ENCODE measurements at regions not wholly inside any gene's neighbourhood (a gene's known extent, or its start where the extent isn't known, plus 50 kb on each side); places are given as distances from the start of the nearest gene placed in this dataset.

DNA sequence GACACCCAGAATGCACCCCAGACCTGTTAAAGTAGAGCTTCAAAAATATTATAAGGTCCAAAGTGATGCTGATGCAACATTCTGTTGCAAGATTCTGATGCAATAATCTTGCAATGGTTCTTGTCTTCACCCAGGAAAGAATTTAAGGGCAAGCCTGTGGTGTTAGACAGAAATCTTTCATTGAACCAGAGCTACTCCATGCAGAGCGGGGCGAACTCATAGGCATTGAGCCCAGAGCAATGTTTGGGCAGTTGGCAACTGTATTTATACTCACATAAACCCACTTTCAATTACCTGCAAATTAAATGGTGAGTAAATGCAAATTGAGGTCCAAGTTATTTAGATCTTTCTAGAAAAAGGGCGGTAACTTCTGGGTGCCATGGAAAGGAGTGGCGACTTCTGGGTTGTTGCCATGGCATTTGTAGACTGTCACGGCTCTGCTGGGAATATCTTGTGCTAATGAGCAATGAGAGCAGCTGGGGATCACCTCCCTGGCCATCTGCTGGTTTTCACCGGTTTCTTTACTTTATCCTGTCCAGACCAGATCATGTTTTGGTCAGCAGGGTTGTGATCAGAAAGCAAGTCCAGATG, 163.4 kb downstream of the ICE1 start:
- Histone ChIP-seq H3K36me3 (ENCODE audit: control insufficient read depth, insufficient read depth, low read length) (no peaks in the 10 kb centered on the region), H3K27me3 (ENCODE audit: control insufficient read depth, insufficient read depth, low read length) (no peaks in the 10 kb centered on the region), H3K4me1 (ENCODE audit: control insufficient read depth, insufficient read depth, low read length) (peaks cover 5% of the 10 kb centered on the region), H3K27ac (ENCODE audit: low read depth, low read length) (no peak overlapping the region), H3K4me3 (ENCODE audit: low read length) (no peak overlapping the region), H3K9ac (ENCODE audit: low read length) (no peak overlapping the region)

DNA sequence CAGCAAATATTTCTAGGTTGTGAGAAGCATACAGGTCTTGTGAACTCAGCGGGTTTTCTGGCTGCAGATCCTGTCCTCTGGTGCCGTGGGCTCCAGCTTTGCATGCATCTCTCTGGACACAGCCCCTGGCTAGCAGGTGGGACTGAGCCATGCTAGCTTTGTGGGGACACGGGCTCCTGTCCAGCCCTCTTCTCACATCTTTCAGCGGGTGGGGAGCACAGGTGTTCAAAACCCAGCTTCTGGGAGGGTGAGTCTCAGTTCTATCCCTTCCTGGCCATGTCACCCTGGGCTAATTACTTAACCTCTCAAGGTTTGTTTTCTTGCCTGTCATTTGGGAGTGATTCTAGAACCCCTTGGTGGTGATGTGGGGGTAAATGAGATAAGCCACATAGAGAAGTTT, 162.3 kb downstream of the ICE1 start:
- Histone ChIP-seq H3K27ac (ENCODE audit: low read depth, low read length) (no peak overlapping the region), H3K4me1 (ENCODE audit: control insufficient read depth, insufficient read depth, low read length) (peaks cover 5% of the 10 kb centered on the region), H3K27me3 (ENCODE audit: control insufficient read depth, insufficient read depth, low read length) (no peaks in the 10 kb centered on the region), H3K9ac (ENCODE audit: low read length) (no peak overlapping the region), H3K36me3 (ENCODE audit: control insufficient read depth, insufficient read depth, low read length) (no peaks in the 10 kb centered on the region), H3K4me3 (ENCODE audit: low read length) (no peak overlapping the region)

- no peaks in the 10 kb centered on the region for H3K36me3 ChIP-seq (ENCODE audit: control insufficient read depth, insufficient read depth, low read length)
These were observed 161.8 kb downstream of the ICE1 start for GRCh38 chr5:5584236-5584745.

DNA sequence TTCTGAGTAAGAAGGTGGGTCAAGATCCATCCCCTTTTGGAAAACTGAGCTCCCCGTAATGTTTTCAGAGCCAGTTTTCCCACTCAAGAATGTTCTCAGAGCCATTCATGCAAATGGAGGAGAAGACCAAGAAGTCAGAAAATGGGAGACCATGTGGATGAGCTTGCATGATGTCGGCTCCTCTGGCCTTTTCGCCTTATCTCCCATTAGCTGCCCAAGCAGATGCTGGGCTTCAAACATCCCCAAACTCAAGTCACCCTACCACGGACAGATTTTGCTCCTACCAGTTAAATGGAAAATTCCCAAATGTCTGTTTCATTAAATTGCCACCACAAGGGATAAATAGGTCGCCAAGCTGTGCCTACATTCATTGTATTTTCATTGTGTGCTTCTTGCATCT, 161.4 kb downstream of the ICE1 start:
- Histone ChIP-seq H3K27me3 (ENCODE audit: control insufficient read depth, insufficient read depth, low read length) (no peaks in the 10 kb centered on the region), H3K4me1 (ENCODE audit: control insufficient read depth, insufficient read depth, low read length) (peaks cover 5% of the 10 kb centered on the region), H3K4me3 (ENCODE audit: low read length) (no peak overlapping the region), H3K27ac (ENCODE audit: low read depth, low read length) (no peak overlapping the region), H3K9ac (ENCODE audit: low read length) (no peak overlapping the region), H3K36me3 (ENCODE audit: control insufficient read depth, insufficient read depth, low read length) (no peaks in the 10 kb centered on the region)

More at GRCh38 chr5:5584236-5584745, 161.8 kb downstream of the ICE1 start:
- Histone ChIP-seq H3K27me3 (ENCODE audit: control insufficient read depth, insufficient read depth, low read length) (no peaks in the 10 kb centered on the region), H3K9ac (ENCODE audit: low read length) (no peak overlapping the region), H3K4me3 (ENCODE audit: low read length) (no peak overlapping the region), H3K27ac (ENCODE audit: low read depth, low read length) (no peak overlapping the region), H3K4me1 (ENCODE audit: control insufficient read depth, insufficient read depth, low read length) (peaks cover 5% of the 10 kb centered on the region)

- no peak overlapping the region for H3K9ac ChIP-seq (ENCODE audit: low read length)
- H3K36me3 ChIP-seq (ENCODE audit: control insufficient read depth, insufficient read depth, low read length), result no peaks in the 10 kb centered on the region
- H3K27me3 ChIP-seq (ENCODE audit: control insufficient read depth, insufficient read depth, low read length), result no peaks in the 10 kb centered on the region
- peaks cover 5% of the 10 kb centered on the region for H3K4me1 ChIP-seq (ENCODE audit: control insufficient read depth, insufficient read depth, low read length)
- H3K27ac ChIP-seq (ENCODE audit: low read depth, low read length), result no peak overlapping the region
- H3K4me3 ChIP-seq (ENCODE audit: low read length), result no peak overlapping the region
These were observed 160.7 kb downstream of the ICE1 start for GRCh38 chr5:5583023-5583765.

GRCh38 chr5:5581080-5581479, 158.6 kb downstream of the ICE1 start:
- H3K9ac ChIP-seq (ENCODE audit: low read length), result no peak overlapping the region
- H3K4me1 ChIP-seq (ENCODE audit: control insufficient read depth, insufficient read depth, low read length), result peaks cover 5% of the 10 kb centered on the region
- H3K27ac ChIP-seq (ENCODE audit: low read depth, low read length), result no peak overlapping the region
- H3K27me3 ChIP-seq (ENCODE audit: control insufficient read depth, insufficient read depth, low read length), result no peaks in the 10 kb centered on the region
- H3K36me3 ChIP-seq (ENCODE audit: control insufficient read depth, insufficient read depth, low read length), result no peaks in the 10 kb centered on the region
- no peak overlapping the region for H3K4me3 ChIP-seq (ENCODE audit: low read length)

DNA sequence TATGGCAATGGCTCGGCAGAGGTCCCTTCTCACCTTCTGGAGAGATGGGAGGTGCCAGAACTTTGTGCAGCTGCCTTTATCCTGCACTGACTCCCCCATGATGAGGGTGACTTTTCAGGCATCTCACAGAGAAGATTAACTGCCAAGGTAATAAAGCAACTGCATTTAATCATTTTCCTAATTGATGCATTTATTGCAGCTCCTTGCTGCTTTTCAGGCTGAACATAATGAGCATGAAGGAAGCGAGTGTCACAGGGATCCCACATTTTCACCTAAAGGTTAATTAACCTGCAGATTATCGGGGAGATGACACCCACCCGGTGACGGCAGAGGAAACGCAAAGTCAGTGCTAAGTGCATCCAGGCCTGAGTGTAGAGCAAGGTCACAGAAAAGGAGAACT, 154.3 kb downstream of the ICE1 start:
- H3K4me3 ChIP-seq (ENCODE audit: low read length), result no peak overlapping the region
- H3K27me3 ChIP-seq (ENCODE audit: control insufficient read depth, insufficient read depth, low read length), result no peaks in the 10 kb centered on the region
- no peak overlapping the region for H3K9ac ChIP-seq (ENCODE audit: low read length)
- no peaks in the 10 kb centered on the region for H3K36me3 ChIP-seq (ENCODE audit: control insufficient read depth, insufficient read depth, low read length)
- no peak overlapping the region for H3K27ac ChIP-seq (ENCODE audit: low read depth, low read length)
- peaks cover 11% of the 10 kb centered on the region for H3K4me1 ChIP-seq (ENCODE audit: control insufficient read depth, insufficient read depth, low read length)

- H3K36me3 ChIP-seq (ENCODE audit: control insufficient read depth, insufficient read depth, low read length), result no peaks in the 10 kb centered on the region
- H3K4me1 ChIP-seq (ENCODE audit: control insufficient read depth, insufficient read depth, low read length), result peaks cover 11% of the 10 kb centered on the region
- no peak overlapping the region for H3K27ac ChIP-seq (ENCODE audit: low read depth, low read length)
- no peak overlapping the region for H3K9ac ChIP-seq (ENCODE audit: low read length)
- no peak overlapping the region for H3K4me3 ChIP-seq (ENCODE audit: low read length)
- no peaks in the 10 kb centered on the region for H3K27me3 ChIP-seq (ENCODE audit: control insufficient read depth, insufficient read depth, low read length)
These were observed 153.0 kb downstream of the ICE1 start for GRCh38 chr5:5575461-5575860.

DNA sequence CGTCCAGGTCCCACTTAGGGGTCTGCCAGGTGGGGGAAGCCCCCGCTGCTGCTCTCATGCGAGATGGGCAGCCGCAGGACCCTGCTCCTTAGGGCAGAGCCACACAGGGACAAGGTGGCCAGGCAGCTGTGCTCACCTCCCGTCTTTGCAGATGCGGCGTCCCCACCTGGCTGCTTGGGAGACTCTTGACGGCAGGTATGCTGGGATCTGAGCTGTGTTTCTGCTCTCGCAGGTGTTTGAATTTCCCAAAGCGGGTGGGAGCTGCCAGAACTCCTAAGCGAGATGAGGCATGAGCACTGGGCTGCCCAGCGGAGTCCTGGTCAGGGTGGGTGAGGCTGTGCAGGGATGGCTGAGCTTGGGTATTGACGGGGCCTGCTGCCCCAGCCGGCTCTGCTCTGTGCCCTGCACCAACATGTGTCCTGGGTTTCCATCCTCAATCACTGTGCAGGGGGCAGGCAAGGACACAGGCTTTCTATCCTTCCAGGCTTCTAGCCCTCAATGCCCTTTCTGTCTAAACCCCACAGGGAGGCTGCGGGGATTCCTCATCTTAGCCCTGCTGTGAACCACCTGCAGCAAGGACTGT, 151.4 kb downstream of the ICE1 start:
- H3K4me1 ChIP-seq (ENCODE audit: control insufficient read depth, insufficient read depth, low read length), result peaks cover 15% of the 10 kb centered on the region
- no peaks in the 10 kb centered on the region for H3K36me3 ChIP-seq (ENCODE audit: control insufficient read depth, insufficient read depth, low read length)
- peak overlapping the region; percentile 70 for H3K27ac ChIP-seq (ENCODE audit: low read depth, low read length)
- no peak overlapping the region for H3K4me3 ChIP-seq (ENCODE audit: low read length)
- no peaks in the 10 kb centered on the region for H3K27me3 ChIP-seq (ENCODE audit: control insufficient read depth, insufficient read depth, low read length)
- no peak overlapping the region for H3K9ac ChIP-seq (ENCODE audit: low read length)

- no peaks in the 10 kb centered on the region for H3K27me3 ChIP-seq (ENCODE audit: control insufficient read depth, insufficient read depth, low read length)
- peaks cover 15% of the 10 kb centered on the region for H3K4me1 ChIP-seq (ENCODE audit: control insufficient read depth, insufficient read depth, low read length)
- H3K36me3 ChIP-seq (ENCODE audit: control insufficient read depth, insufficient read depth, low read length), result no peaks in the 10 kb centered on the region
- H3K4me3 ChIP-seq (ENCODE audit: low read length), result no peak overlapping the region
- no peak overlapping the region for H3K9ac ChIP-seq (ENCODE audit: low read length)
- peak overlapping the region; percentile 70 for H3K27ac ChIP-seq (ENCODE audit: low read depth, low read length)
These were observed 150.7 kb downstream of the ICE1 start for GRCh38 chr5:5572976-5573797.

DNA sequence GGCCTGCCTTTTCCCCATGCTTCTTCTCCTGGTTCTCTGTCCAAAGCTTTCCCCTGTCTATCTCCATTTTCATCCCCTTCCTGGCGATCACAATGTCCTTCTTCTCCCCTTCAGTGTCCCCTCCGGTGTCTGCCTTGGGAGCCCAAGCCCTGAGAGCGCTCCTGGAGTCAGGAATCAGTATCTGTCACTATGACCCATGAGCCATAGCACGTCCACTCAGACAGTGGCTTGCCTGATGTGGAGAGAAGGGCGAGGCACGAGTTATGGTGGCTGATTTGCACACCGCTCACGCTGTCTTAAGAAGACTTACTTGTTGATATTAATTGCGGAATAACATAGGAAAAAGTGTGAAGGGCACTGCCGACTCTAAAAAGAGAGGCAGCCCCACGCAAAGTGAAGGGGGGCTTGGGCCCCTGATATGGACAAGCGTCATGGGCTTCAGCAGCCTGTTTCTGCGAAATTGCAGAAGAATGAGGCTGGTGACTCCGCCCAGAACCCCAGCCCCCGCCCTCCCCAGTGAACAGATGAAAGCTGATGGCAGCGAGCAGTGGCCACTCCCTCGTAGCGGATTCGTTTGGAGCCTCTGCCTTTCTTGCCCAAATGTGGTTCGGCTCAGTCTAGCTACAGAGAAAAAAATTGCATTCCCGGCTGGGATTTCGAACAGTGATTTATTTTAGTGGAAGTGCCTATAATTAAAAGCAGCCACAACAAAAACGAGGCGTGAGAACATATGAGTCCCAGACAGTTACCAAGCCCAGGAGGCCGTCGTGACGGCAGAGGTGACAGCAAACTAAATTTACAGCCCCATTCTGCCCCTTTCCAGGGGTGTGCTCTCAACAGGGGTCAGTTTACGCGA, 149.8 kb downstream of the ICE1 start:
- Histone ChIP-seq H3K9ac (ENCODE audit: low read length) (no peak overlapping the region), H3K4me3 (ENCODE audit: low read length) (no peak overlapping the region), H3K4me1 (ENCODE audit: control insufficient read depth, insufficient read depth, low read length) (peaks cover 15% of the 10 kb centered on the region), H3K27me3 (ENCODE audit: control insufficient read depth, insufficient read depth, low read length) (no peaks in the 10 kb centered on the region), H3K36me3 (ENCODE audit: control insufficient read depth, insufficient read depth, low read length) (no peaks in the 10 kb centered on the region), H3K27ac (ENCODE audit: low read depth, low read length) (peak overlapping the region; percentile 70)
